Skeletal muscle satellite cell (primary cell): ENCODE measurements at regions not wholly inside any gene's neighbourhood (a gene's known extent, or its start where the extent isn't known, plus 50 kb on each side); places are given as distances from the start of the nearest gene placed in this dataset.

Experiments
- H3K27me3 ChIP-seq: 2 replicates; pipeline ENCODE4 v1.7.0; 2013; ENCODE audit warnings: low read length; ENCODE audit not compliant: control insufficient read depth, insufficient read depth
- H3K36me3 ChIP-seq: 2 replicates; pipeline ENCODE4 v1.7.0; 2013; ENCODE audit warnings: mild to moderate bottlenecking, control low read depth, low read length; ENCODE audit not compliant: insufficient read depth
- H3K4me1 ChIP-seq: 2 replicates; pipeline ENCODE4 v1.7.0; 2013; ENCODE audit warnings: low read length; ENCODE audit not compliant: control insufficient read depth, insufficient read depth
- H3K4me2 ChIP-seq: 2 replicates; pipeline ENCODE4 v1.7.0; 2013; ENCODE audit warnings: mild to moderate bottlenecking, low read length
- H3K4me3 ChIP-seq: 2 replicates; pipeline ENCODE4 v1.7.0; 2013; ENCODE audit warnings: low read length
- H3K9ac ChIP-seq: 2 replicates; pipeline ENCODE4 v1.7.0; 2013; ENCODE audit warnings: mild to moderate bottlenecking, low read depth, low read length, moderate library complexity
- H3K9me3 ChIP-seq: replicated peaks from 2 replicates; pipeline ENCODE4 v1.7.0; 2013; ENCODE audit warnings: mild to moderate bottlenecking, control low read depth, low read length

- no peak overlapping the region for H3K4me2 ChIP-seq
- H3K36me3 ChIP-seq = no peaks in the 10 kb centered on the region
- peaks cover 15% of the 10 kb centered on the region for H3K4me1 ChIP-seq
- H3K9me3 ChIP-seq = no peaks in the 10 kb centered on the region
- no peaks in the 10 kb centered on the region for H3K27me3 ChIP-seq
- no peak overlapping the region for H3K4me3 ChIP-seq
- no peak overlapping the region for H3K9ac ChIP-seq
These were observed 337.4 kb upstream of the PODXL start for GRCh38 chr7:131893631-131894340.

- no peaks in the 10 kb centered on the region for H3K36me3 ChIP-seq
- no peak overlapping the region for H3K4me3 ChIP-seq
- no peaks in the 10 kb centered on the region for H3K9me3 ChIP-seq
- H3K4me1 ChIP-seq = peaks cover 2% of the 10 kb centered on the region
- no peak overlapping the region for H3K9ac ChIP-seq
- no peaks in the 10 kb centered on the region for H3K27me3 ChIP-seq
- no peak overlapping the region for H3K4me2 ChIP-seq
These were observed 333.7 kb upstream of the PODXL start for GRCh38 chr7:131890176-131890575.

GRCh38 chr7:131889572-131890150 lies 333.2 kb upstream of the PODXL start:
- Histone ChIP-seq H3K9ac (no peak overlapping the region), H3K4me2 (no peak overlapping the region), H3K27me3 (no peaks in the 10 kb centered on the region), H3K9me3 (no peaks in the 10 kb centered on the region), H3K4me1 (no peaks in the 10 kb centered on the region), H3K4me3 (no peak overlapping the region), H3K36me3 (no peaks in the 10 kb centered on the region)

GRCh38 chr7:131883769-131884168 lies 327.3 kb upstream of the PODXL start:
- H3K4me1 ChIP-seq = no peaks in the 10 kb centered on the region
- H3K4me2 ChIP-seq = no peak overlapping the region
- no peaks in the 10 kb centered on the region for H3K36me3 ChIP-seq
- no peak overlapping the region for H3K4me3 ChIP-seq
- H3K9me3 ChIP-seq = no peaks in the 10 kb centered on the region
- no peaks in the 10 kb centered on the region for H3K27me3 ChIP-seq
- no peak overlapping the region for H3K9ac ChIP-seq

- Histone ChIP-seq H3K9ac (no peak overlapping the region), H3K4me1 (no peaks in the 10 kb centered on the region), H3K27me3 (no peaks in the 10 kb centered on the region), H3K36me3 (no peaks in the 10 kb centered on the region), H3K9me3 (no peaks in the 10 kb centered on the region), H3K4me3 (no peak overlapping the region), H3K4me2 (no peak overlapping the region)
These were observed 326.8 kb upstream of the PODXL start for GRCh38 chr7:131883196-131883595.

GRCh38 chr7:131882321-131882720 lies 325.9 kb upstream of the PODXL start:
- Histone ChIP-seq H3K9me3 (no peaks in the 10 kb centered on the region), H3K4me2 (no peak overlapping the region), H3K36me3 (no peaks in the 10 kb centered on the region), H3K27me3 (no peaks in the 10 kb centered on the region), H3K4me3 (no peak overlapping the region), H3K4me1 (no peaks in the 10 kb centered on the region), H3K9ac (no peak overlapping the region)

GRCh38 chr7:131880078-131880477 lies 323.6 kb upstream of the PODXL start:
- Histone ChIP-seq H3K4me2 (no peak overlapping the region), H3K4me1 (no peaks in the 10 kb centered on the region), H3K27me3 (no peaks in the 10 kb centered on the region), H3K36me3 (no peaks in the 10 kb centered on the region), H3K9me3 (no peaks in the 10 kb centered on the region), H3K4me3 (no peak overlapping the region), H3K9ac (no peak overlapping the region)

GRCh38 chr7:131879424-131879823 lies 323.0 kb upstream of the PODXL start:
- no peaks in the 10 kb centered on the region for H3K4me1 ChIP-seq
- H3K9me3 ChIP-seq = no peaks in the 10 kb centered on the region
- no peak overlapping the region for H3K4me3 ChIP-seq
- H3K4me2 ChIP-seq = no peak overlapping the region
- H3K36me3 ChIP-seq = no peaks in the 10 kb centered on the region
- no peaks in the 10 kb centered on the region for H3K27me3 ChIP-seq
- no peak overlapping the region for H3K9ac ChIP-seq

GRCh38 chr7:131878777-131879176 lies 322.3 kb upstream of the PODXL start:
- Histone ChIP-seq H3K27me3 (no peaks in the 10 kb centered on the region), H3K4me3 (no peak overlapping the region), H3K4me1 (no peaks in the 10 kb centered on the region), H3K9ac (no peak overlapping the region), H3K9me3 (no peaks in the 10 kb centered on the region), H3K4me2 (no peak overlapping the region), H3K36me3 (no peaks in the 10 kb centered on the region)

GRCh38 chr7:131873581-131873980 lies 317.2 kb upstream of the PODXL start:
- H3K4me1 ChIP-seq = no peaks in the 10 kb centered on the region
- H3K9me3 ChIP-seq = no peaks in the 10 kb centered on the region
- H3K9ac ChIP-seq = no peak overlapping the region
- H3K27me3 ChIP-seq = no peaks in the 10 kb centered on the region
- H3K4me3 ChIP-seq = no peak overlapping the region
- no peaks in the 10 kb centered on the region for H3K36me3 ChIP-seq
- H3K4me2 ChIP-seq = no peak overlapping the region

- H3K9ac ChIP-seq = no peak overlapping the region
- H3K4me2 ChIP-seq = no peak overlapping the region
- H3K4me1 ChIP-seq = no peaks in the 10 kb centered on the region
- H3K9me3 ChIP-seq = no peaks in the 10 kb centered on the region
- no peaks in the 10 kb centered on the region for H3K27me3 ChIP-seq
- no peak overlapping the region for H3K4me3 ChIP-seq
- no peaks in the 10 kb centered on the region for H3K36me3 ChIP-seq
These were observed 313.6 kb upstream of the PODXL start for GRCh38 chr7:131869986-131870385.

GRCh38 chr7:131869169-131869844 lies 312.9 kb upstream of the PODXL start:
- Histone ChIP-seq H3K4me1 (no peaks in the 10 kb centered on the region), H3K4me2 (no peak overlapping the region)

More at GRCh38 chr7:131869169-131869844, 312.9 kb upstream of the PODXL start:
- H3K9me3 ChIP-seq = no peaks in the 10 kb centered on the region
- H3K4me3 ChIP-seq = no peak overlapping the region
- no peaks in the 10 kb centered on the region for H3K27me3 ChIP-seq
- H3K36me3 ChIP-seq = no peaks in the 10 kb centered on the region
- no peak overlapping the region for H3K9ac ChIP-seq
